ENCODE measurements at regions not wholly inside any gene's neighbourhood (a gene's known extent, or its start where the extent isn't known, plus 50 kb on each side); places are given as distances from the start of the nearest gene placed in this dataset.
A peak's percentile ranks its signal among the peaks of the same experiment; 100 is the strongest.

DNA sequence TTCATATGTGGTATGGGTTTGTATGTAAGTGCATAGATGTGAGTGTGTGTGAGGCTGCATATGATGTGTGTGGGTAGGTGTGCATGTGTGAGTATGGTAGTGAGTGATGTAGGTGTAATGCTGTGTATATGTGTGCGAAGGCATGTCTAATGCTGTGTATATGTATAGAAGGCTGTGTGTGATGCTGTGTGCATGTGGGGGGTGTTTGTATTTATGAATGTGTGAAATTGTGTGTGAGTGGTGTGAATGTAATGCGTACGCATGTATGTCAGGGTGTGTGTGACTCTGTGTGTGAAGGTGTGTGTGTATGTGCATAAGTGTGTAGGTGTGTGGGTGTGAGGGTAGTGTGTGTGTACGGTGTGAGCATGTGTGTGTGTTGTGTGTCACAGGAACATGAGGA is 300.0 kb downstream of the OMA1 start (continued):
- TF ChIP-seq BCL3 (IDR thresholded peaks at IDR 0.05; ENCODE audit: borderline replicate concordance, insufficient read depth, low read depth, low read length, poor library complexity, severe bottlenecking) (peak; percentile 90), JUNB (IDR thresholded peaks at IDR 0.05) (no peak)

GRCh38 chr1:58244872-58245271 is 301.7 kb downstream of the OMA1 start:
- RAD21 ChIA-PET (ENCODE audit: unreplicated experiment): no interaction called here
- POLR2A ChIA-PET: no interaction called here

More at GRCh38 chr1:58244872-58245271, 301.7 kb downstream of the OMA1 start:
- TF ChIP-seq WRNIP1 (IDR thresholded peaks at IDR 0.05; ENCODE audit: borderline replicate concordance, low read depth, low read length): no peak
- TF ChIP-seq, protein P1, sequence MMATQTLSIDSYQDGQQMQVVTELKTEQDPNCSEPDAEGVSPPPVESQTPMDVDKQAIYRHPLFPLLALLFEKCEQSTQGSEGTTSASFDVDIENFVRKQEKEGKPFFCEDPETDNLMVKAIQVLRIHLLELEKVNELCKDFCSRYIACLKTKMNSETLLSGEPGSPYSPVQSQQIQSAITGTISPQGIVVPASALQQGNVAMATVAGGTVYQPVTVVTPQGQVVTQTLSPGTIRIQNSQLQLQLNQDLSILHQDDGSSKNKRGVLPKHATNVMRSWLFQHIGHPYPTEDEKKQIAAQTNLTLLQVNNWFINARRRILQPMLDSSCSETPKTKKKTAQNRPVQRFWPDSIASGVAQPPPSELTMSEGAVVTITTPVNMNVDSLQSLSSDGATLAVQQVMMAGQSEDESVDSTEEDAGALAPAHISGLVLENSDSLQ (IDR thresholded peaks at IDR 0.05): no peak
- peak; percentile 60; the same call in 1 of the 2 replicates for TF ChIP-seq REST (IDR thresholded peaks at IDR 0.05; ENCODE audit: low read depth, low read length)
- TF ChIP-seq, protein P2, sequence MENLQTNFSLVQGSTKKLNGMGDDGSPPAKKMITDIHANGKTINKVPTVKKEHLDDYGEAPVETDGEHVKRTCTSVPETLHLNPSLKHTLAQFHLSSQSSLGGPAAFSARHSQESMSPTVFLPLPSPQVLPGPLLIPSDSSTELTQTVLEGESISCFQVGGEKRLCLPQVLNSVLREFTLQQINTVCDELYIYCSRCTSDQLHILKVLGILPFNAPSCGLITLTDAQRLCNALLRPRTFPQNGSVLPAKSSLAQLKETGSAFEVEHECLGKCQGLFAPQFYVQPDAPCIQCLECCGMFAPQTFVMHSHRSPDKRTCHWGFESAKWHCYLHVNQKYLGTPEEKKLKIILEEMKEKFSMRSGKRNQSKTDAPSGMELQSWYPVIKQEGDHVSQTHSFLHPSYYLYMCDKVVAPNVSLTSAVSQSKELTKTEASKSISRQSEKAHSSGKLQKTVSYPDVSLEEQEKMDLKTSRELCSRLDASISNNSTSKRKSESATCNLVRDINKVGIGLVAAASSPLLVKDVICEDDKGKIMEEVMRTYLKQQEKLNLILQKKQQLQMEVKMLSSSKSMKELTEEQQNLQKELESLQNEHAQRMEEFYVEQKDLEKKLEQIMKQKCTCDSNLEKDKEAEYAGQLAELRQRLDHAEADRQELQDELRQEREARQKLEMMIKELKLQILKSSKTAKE (IDR thresholded peaks at IDR 0.05; ENCODE audit: low read depth, poor library complexity, severe bottlenecking): no peak
- TF ChIP-seq, protein P3, sequence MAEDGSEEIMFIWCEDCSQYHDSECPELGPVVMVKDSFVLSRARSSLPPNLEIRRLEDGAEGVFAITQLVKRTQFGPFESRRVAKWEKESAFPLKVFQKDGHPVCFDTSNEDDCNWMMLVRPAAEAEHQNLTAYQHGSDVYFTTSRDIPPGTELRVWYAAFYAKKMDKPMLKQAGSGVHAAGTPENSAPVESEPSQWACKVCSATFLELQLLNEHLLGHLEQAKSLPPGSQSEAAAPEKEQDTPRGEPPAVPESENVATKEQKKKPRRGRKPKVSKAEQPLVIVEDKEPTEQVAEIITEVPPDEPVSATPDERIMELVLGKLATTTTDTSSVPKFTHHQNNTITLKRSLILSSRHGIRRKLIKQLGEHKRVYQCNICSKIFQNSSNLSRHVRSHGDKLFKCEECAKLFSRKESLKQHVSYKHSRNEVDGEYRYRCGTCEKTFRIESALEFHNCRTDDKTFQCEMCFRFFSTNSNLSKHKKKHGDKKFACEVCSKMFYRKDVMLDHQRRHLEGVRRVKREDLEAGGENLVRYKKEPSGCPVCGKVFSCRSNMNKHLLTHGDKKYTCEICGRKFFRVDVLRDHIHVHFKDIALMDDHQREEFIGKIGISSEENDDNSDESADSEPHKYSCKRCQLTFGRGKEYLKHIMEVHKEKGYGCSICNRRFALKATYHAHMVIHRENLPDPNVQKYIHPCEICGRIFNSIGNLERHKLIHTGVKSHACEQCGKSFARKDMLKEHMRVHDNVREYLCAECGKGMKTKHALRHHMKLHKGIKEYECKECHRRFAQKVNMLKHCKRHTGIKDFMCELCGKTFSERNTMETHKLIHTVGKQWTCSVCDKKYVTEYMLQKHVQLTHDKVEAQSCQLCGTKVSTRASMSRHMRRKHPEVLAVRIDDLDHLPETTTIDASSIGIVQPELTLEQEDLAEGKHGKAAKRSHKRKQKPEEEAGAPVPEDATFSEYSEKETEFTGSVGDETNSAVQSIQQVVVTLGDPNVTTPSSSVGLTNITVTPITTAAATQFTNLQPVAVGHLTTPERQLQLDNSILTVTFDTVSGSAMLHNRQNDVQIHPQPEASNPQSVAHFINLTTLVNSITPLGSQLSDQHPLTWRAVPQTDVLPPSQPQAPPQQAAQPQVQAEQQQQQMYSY (CRISPR knock-in tag; IDR thresholded peaks at IDR 0.05): no peak
- TF ChIP-seq FOXM1 (IDR thresholded peaks at IDR 0.05; ENCODE audit: low read depth, low read length): no peak
- no peak for TF ChIP-seq ZNF384 (IDR thresholded peaks at IDR 0.05; ENCODE audit: borderline replicate concordance, low read depth, low read length)
- no peak for TF ChIP-seq ZBED1 (IDR thresholded peaks at IDR 0.05; ENCODE audit: borderline replicate concordance)
- no peak overlapping the region for H3K9ac ChIP-seq (ENCODE audit: control insufficient read depth, insufficient read depth, low read length)
- ATAC-seq (no peak), DNase-seq (ENCODE audit: low read depth, low spot score) (no peak), FAIRE-seq (no peak)
- no peak overlapping the region for H2AFZ ChIP-seq (ENCODE audit: control insufficient read depth, low read depth, low read length)
- SMC1A ChIA-PET (ENCODE audit: uncharacterized antibody, unreplicated experiment): interaction anchor here (0.7 kb wide), 2 partner anchors 36 to 147 kb away, joined by 3 read pairs; no protein-coding TSS in a partner anchor
- H3K27me3 ChIP-seq (replicated peaks in 1 of 2; ENCODE audit: control insufficient read depth in 2 of 2, insufficient read depth in 2 of 2, low read length in 1 of 2): peaks cover 3% of the 10 kb centered on the region in 2 experiments; a peak in 3 of 4 replicates
- no peaks in the 10 kb centered on the region for H3K9me3 ChIP-seq (replicated peaks; ENCODE audit: control insufficient read depth, insufficient read depth, low read length)
- 4% methylated on average over 3 of the region's 3 CpGs for WGBS (ENCODE audit: insufficient coverage, insufficient replicate concordance, low lambda C conversion rate, missing lambda C conversion rate)
- no peaks in the 10 kb centered on the region for H3K4me1 ChIP-seq (ENCODE audit: control insufficient read depth, insufficient read depth, low read length)
- H3K27ac ChIP-seq (ENCODE audit: control insufficient read depth, insufficient read depth): no peak overlapping the region
- H3K79me2 ChIP-seq (ENCODE audit: control insufficient read depth, insufficient read depth, low read length): no peaks in the 10 kb centered on the region
- intact Hi-C loops (cut with micrococcal nuclease; ENCODE audit: unreplicated experiment): no loop called here
- no peak overlapping the region for H3K4me3 ChIP-seq
- CTCF ChIA-PET: no interaction called here
- H4K20me1 ChIP-seq (ENCODE audit: control insufficient read depth, insufficient read depth): no peaks in the 10 kb centered on the region
- no peak overlapping the region for H3K4me2 ChIP-seq (ENCODE audit: control insufficient read depth, insufficient read depth)
- BruUV-seq (replicated peaks): no TSS peak
- in situ Hi-C loops (cut with MboI): no loop called here
- H3K36me3 ChIP-seq (ENCODE audit: control insufficient read depth in 2 of 2, insufficient read depth in 2 of 2, low read length in 1 of 2): no peaks in the 10 kb centered on the region

All from GM12878 (cell line).